ENCODE measurements at regions not wholly inside any gene's neighbourhood (a gene's known extent, or its start where the extent isn't known, plus 50 kb on each side); places are given as distances from the start of the nearest gene placed in this dataset.

GRCh38 chrX:114095789-114096188 is 488.1 kb upstream of the HTR2C start:
- no peak for TF ChIP-seq CTCF (conservative IDR thresholded peaks at IDR 0.05; ENCODE audit: low read length)
- no peak overlapping the region for H3K4me3 ChIP-seq (ENCODE audit: low read length)
- DNase-seq (ENCODE audit: low read depth) = no peak

- no peak for DNase-seq (ENCODE audit: low read depth)
- H3K4me3 ChIP-seq (ENCODE audit: low read length) = no peak overlapping the region
Observed at GRCh38 chrX:114087543-114087942, 496.3 kb upstream of the HTR2C start.

GRCh38 chrX:114077773-114078172 is 506.1 kb upstream of the HTR2C start:
- TF ChIP-seq CTCF (conservative IDR thresholded peaks at IDR 0.05; ENCODE audit: low read length) = no peak
- no peak overlapping the region for H3K4me3 ChIP-seq (ENCODE audit: low read length)
- no peak for DNase-seq (ENCODE audit: low read depth)

More at GRCh38 chrX:114087543-114087942, 496.3 kb upstream of the HTR2C start:
- no peak for TF ChIP-seq CTCF (conservative IDR thresholded peaks at IDR 0.05; ENCODE audit: low read length)

- TF ChIP-seq CTCF (conservative IDR thresholded peaks at IDR 0.05; ENCODE audit: low read length) = peak; percentile 33
- no peak overlapping the region for H3K4me3 ChIP-seq (ENCODE audit: low read length)
- DNase-seq (ENCODE audit: low read depth) = no peak
Observed at GRCh38 chrX:114075073-114075673, 508.7 kb upstream of the HTR2C start.

GRCh38 chrX:114073926-114074325 is 510.0 kb upstream of the HTR2C start:
- no peak overlapping the region for H3K4me3 ChIP-seq (ENCODE audit: low read length)
- no peak for TF ChIP-seq CTCF (conservative IDR thresholded peaks at IDR 0.05; ENCODE audit: low read length)
- no peak for DNase-seq (ENCODE audit: low read depth)

- no peak for DNase-seq (ENCODE audit: low read depth)
Observed at GRCh38 chrX:114071412-114071811, 512.5 kb upstream of the HTR2C start.

More at GRCh38 chrX:114071412-114071811, 512.5 kb upstream of the HTR2C start:
- no peak overlapping the region for H3K4me3 ChIP-seq (ENCODE audit: low read length)
- no peak for TF ChIP-seq CTCF (conservative IDR thresholded peaks at IDR 0.05; ENCODE audit: low read length)
